Spleen (tissue), 7 donors: ENCODE measurements at regions not wholly inside any gene's neighbourhood (a gene's known extent, or its start where the extent isn't known, plus 50 kb on each side); places are given as distances from the start of the nearest gene placed in this dataset.

Experiments used
- POLR2AphosphoS5 ChIP-seq, 3 donors: sonication (generic); formaldehyde crosslinking; IDR thresholded peaks; one replicate each; pipeline ENCODE4 v1.5.1; 2017; ENCODE audit warnings: antibody characterized with exemption in 3 of 3
- TF ChIP-seq, protein P1 (sequence below), 11 experiments: fragments of 200-600 bp in 7 of 11; fragments of 450-650 bp in 4 of 11; sonication (generic) in 4 of 11; IDR thresholded peaks in 8 of 11; conservative IDR thresholded peaks in 3 of 11; 1 replicate in 7 of 11; 2 replicates in 4 of 11; pipeline versions ENCODE4 v1.4.0 to v1.8.0; 2016 to 2021; ENCODE audit warnings: antibody characterized with exemption in 11 of 11, inconsistent platforms in 4 of 11, mild to moderate bottlenecking in 1 of 11
- donor health status: DM: no; HTN: no; CAD: no; lungs with moderate emphysema.
- donor health status: DM: no; HTN: no; CAD: no.
- donor health status: DM: no; HTN: no; CAD: no.

DNA sequence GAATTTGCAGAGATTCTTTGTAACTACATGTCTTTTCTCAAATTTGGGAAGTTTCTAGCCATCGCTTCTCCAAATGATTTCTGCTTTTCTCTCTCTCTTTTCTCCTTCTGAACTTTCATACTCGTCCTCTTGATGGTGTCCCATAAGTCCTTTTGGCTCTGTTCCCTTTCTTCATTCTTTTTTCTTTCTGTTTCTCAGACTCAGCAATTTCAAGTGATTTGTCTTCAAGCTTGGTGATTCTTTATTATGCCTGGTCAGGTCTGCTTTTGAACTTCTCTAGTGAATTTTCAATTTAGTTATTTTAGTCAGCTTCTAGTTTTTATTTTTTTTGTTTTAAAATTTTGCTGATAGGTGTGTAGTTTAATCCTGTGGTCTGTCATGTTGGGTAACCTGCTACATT is 57.6 kb upstream of the EEF1E1 start:
- TF ChIP-seq, protein P1, sequence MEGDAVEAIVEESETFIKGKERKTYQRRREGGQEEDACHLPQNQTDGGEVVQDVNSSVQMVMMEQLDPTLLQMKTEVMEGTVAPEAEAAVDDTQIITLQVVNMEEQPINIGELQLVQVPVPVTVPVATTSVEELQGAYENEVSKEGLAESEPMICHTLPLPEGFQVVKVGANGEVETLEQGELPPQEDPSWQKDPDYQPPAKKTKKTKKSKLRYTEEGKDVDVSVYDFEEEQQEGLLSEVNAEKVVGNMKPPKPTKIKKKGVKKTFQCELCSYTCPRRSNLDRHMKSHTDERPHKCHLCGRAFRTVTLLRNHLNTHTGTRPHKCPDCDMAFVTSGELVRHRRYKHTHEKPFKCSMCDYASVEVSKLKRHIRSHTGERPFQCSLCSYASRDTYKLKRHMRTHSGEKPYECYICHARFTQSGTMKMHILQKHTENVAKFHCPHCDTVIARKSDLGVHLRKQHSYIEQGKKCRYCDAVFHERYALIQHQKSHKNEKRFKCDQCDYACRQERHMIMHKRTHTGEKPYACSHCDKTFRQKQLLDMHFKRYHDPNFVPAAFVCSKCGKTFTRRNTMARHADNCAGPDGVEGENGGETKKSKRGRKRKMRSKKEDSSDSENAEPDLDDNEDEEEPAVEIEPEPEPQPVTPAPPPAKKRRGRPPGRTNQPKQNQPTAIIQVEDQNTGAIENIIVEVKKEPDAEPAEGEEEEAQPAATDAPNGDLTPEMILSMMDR (IDR thresholded peaks at IDR 0.05 in 8 of 11, conservative IDR thresholded peaks at IDR 0.05 in 3 of 11), result no peak
- TF ChIP-seq POLR2AphosphoS5 (IDR thresholded peaks at IDR 0.05), result no peak
